SK-N-MC (cell line): ENCODE measurements at regions not wholly inside any gene's neighbourhood (a gene's known extent, or its start where the extent isn't known, plus 50 kb on each side); places are given as distances from the start of the nearest gene placed in this dataset.

Source experiments
- EZH2 ChIP-seq: fragments of 200-600 bp; sonication (generic); IDR thresholded peaks from one replicate; pipeline ENCODE4 v1.6.1; 2017; ENCODE audit warnings: antibody characterized with exemption
- FOXP2 ChIP-seq: optimal IDR thresholded peaks from 2 replicates; pipeline ENCODE3; 2011; ENCODE audit warnings: mild to moderate bottlenecking, moderate library complexity; ENCODE audit not compliant: insufficient read depth; ENCODE audit errors: extremely low read length, control extremely low read depth
- POLR2AphosphoS5 ChIP-seq: IDR thresholded peaks from 2 replicates; pipeline ENCODE4 v1.6.1; 2012; ENCODE audit warnings: mild to moderate bottlenecking, low read depth, low read length, borderline replicate concordance

- TF ChIP-seq EZH2 (no peak), POLR2AphosphoS5 (no peak), FOXP2 (no peak)
These were observed 421.8 kb downstream of the SPRY2 start for GRCh38 chr13:79919091-79919490.
